MM.1S (cell line): ENCODE measurements at regions not wholly inside any gene's neighbourhood (a gene's known extent, or its start where the extent isn't known, plus 50 kb on each side); places are given as distances from the start of the nearest gene placed in this dataset.

Experiments used
- DNase-seq: peaks from one replicate; pipeline ENCODE4 v3.0.0-alpha.2; 2015
- H2AFZ ChIP-seq: fragments of 300-600 bp; sonication (generic); 2 replicates; pipeline ENCODE4 v1.6.0; 2016; ENCODE audit warnings: antibody characterized with exemption, low read length
- H3F3A ChIP-seq: fragments of 300-600 bp; sonication (generic); 2 replicates; pipeline ENCODE4 v1.6.1; 2016; ENCODE audit warnings: mild to moderate bottlenecking, antibody characterized with exemption, low read length, moderate library complexity, mixed read lengths; ENCODE audit not compliant: insufficient read depth
- H3K27ac ChIP-seq: fragments of 300-600 bp; sonication (generic); 2 replicates; pipeline ENCODE4 v1.5.1; 2016; ENCODE audit warnings: mild to moderate bottlenecking, low read length
- H3K27me3 ChIP-seq: fragments of 300-600 bp; sonication (generic); replicated peaks from 2 replicates; pipeline ENCODE4 v1.6.0; 2016; ENCODE audit warnings: low read length; ENCODE audit not compliant: insufficient read depth
- H3K36me3 ChIP-seq: fragments of 300-600 bp; sonication (generic); replicated peaks from 2 replicates; pipeline ENCODE4 v1.6.1; 2016; ENCODE audit warnings: mild to moderate bottlenecking, low read length, mixed read lengths; ENCODE audit not compliant: insufficient read depth
- H3K4me1 ChIP-seq: fragments of 300-600 bp; sonication (generic); 2 replicates; pipeline ENCODE4 v1.6.1; 2016; ENCODE audit warnings: low read length, mixed read lengths
- H3K4me2 ChIP-seq: fragments of 300-600 bp; sonication (generic); 2 replicates; pipeline ENCODE4 v1.6.0; 2016; ENCODE audit warnings: low read depth, low read length
- H3K4me3 ChIP-seq: fragments of 300-600 bp; sonication (generic); 2 replicates; pipeline ENCODE4 v1.5.1; 2016; ENCODE audit warnings: low read length, mixed read lengths
- H3K79me2 ChIP-seq: fragments of 300-600 bp; sonication (generic); 2 replicates; pipeline ENCODE4 v1.6.1; 2016; ENCODE audit warnings: mixed run types, low read length, mixed read lengths
- H3K9ac ChIP-seq: fragments of 300-600 bp; sonication (generic); 2 replicates; pipeline ENCODE4 v1.6.1; 2016; ENCODE audit warnings: low read length, mixed read lengths
- H3K9me2 ChIP-seq: fragments of 300-600 bp; sonication (generic); replicated peaks from 2 replicates; pipeline ENCODE4 v1.6.1; 2016; ENCODE audit warnings: mild to moderate bottlenecking, low read length, mixed read lengths; ENCODE audit not compliant: insufficient read depth
- H3K9me3 ChIP-seq: fragments of 300-600 bp; sonication (generic); replicated peaks from 2 replicates; pipeline ENCODE4 v1.6.1; 2016; ENCODE audit warnings: mild to moderate bottlenecking, low read length, mixed read lengths; ENCODE audit not compliant: insufficient read depth
- H4K20me1 ChIP-seq: fragments of 300-600 bp; sonication (generic); 2 replicates; pipeline ENCODE4 v1.6.1; 2016; ENCODE audit warnings: mild to moderate bottlenecking, low read length, moderate library complexity, mixed read lengths; ENCODE audit not compliant: insufficient read depth
- EZH2 ChIP-seq: fragments of 300-600 bp; sonication (generic); optimal IDR thresholded peaks from 2 replicates; pipeline ENCODE3; 2017; ENCODE audit warnings: low read depth, mild to moderate bottlenecking, antibody characterized with exemption, low read length, mixed read lengths
- EZH2phosphoT487 ChIP-seq: fragments of 300-600 bp; sonication (generic); IDR thresholded peaks from 2 replicates; pipeline ENCODE4 v1.6.1; 2018; ENCODE audit warnings: antibody characterized with exemption, low read length
- TF ChIP-seq, protein P1 (sequence below): fragments of 300-600 bp; sonication (generic); IDR thresholded peaks from 2 replicates; pipeline ENCODE4 v1.5.1; 2016; ENCODE audit warnings: antibody characterized with exemption, low read length, mixed read lengths

DNA sequence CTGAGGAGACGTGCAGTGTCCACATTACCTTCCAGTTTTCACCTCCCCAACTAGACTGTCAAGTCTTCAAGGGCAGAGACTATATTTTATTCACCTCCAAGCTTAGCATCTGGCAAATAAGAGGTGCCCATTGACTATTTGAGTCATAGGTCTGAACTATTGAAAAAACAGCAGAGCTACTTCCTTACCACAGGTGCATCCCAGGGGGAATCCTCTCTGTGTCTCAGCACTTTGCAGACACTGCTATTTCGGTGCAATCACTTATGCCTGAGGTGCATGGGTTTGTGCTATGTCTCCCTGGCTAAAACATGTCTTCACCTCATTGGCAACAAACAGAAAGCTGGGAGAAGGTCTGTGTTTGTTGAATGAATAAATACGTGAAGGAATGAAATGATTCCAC lies 67.8 kb downstream of the SOX11 start:
- no peak overlapping the region for H3K4me2 ChIP-seq
- H2AFZ ChIP-seq: no peak overlapping the region
- no peak overlapping the region for H3K4me3 ChIP-seq
- no peak overlapping the region for H3K27ac ChIP-seq
- DNase-seq: no peak
- H3K9me2 ChIP-seq: no peaks in the 10 kb centered on the region
- no peaks in the 10 kb centered on the region for H3K4me1 ChIP-seq
- H3K36me3 ChIP-seq: no peaks in the 10 kb centered on the region
- TF ChIP-seq EZH2: no peak
- TF ChIP-seq, protein P1, sequence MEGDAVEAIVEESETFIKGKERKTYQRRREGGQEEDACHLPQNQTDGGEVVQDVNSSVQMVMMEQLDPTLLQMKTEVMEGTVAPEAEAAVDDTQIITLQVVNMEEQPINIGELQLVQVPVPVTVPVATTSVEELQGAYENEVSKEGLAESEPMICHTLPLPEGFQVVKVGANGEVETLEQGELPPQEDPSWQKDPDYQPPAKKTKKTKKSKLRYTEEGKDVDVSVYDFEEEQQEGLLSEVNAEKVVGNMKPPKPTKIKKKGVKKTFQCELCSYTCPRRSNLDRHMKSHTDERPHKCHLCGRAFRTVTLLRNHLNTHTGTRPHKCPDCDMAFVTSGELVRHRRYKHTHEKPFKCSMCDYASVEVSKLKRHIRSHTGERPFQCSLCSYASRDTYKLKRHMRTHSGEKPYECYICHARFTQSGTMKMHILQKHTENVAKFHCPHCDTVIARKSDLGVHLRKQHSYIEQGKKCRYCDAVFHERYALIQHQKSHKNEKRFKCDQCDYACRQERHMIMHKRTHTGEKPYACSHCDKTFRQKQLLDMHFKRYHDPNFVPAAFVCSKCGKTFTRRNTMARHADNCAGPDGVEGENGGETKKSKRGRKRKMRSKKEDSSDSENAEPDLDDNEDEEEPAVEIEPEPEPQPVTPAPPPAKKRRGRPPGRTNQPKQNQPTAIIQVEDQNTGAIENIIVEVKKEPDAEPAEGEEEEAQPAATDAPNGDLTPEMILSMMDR: no peak
- no peak for TF ChIP-seq EZH2phosphoT487
- no peaks in the 10 kb centered on the region for H4K20me1 ChIP-seq
- H3K27me3 ChIP-seq: no peaks in the 10 kb centered on the region
- H3F3A ChIP-seq: no peaks in the 10 kb centered on the region
- H3K9me3 ChIP-seq: no peaks in the 10 kb centered on the region
- no peaks in the 10 kb centered on the region for H3K79me2 ChIP-seq
- no peak overlapping the region for H3K9ac ChIP-seq

DNA sequence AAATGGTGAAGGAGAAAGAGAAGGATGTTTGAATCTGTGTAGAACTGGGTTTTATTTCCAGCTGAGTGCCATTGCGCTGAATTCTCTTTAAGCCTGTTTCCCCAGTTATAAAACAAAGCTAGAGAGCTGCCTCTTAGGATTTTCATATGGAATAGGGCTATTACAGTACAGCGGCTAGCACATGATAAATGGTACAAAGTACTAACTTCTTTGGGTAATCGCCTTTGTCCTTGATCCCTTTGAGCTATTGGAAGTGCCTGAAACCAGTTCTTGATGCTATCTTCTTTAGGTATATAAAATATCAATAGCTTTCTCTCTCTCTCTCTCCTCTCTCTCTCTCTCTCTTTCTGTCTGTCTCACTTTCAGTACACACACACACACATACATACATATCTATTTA lies 71.3 kb downstream of the SOX11 start:
- H3K79me2 ChIP-seq: no peaks in the 10 kb centered on the region
- TF ChIP-seq, protein P1: no peak
- TF ChIP-seq EZH2: no peak
- TF ChIP-seq EZH2phosphoT487: no peak
- H3K9ac ChIP-seq: no peak overlapping the region
- no peak overlapping the region for H3K4me2 ChIP-seq
- DNase-seq: no peak
- H3K36me3 ChIP-seq: no peaks in the 10 kb centered on the region
- no peaks in the 10 kb centered on the region for H3K9me2 ChIP-seq
- no peaks in the 10 kb centered on the region for H3K9me3 ChIP-seq
- no peaks in the 10 kb centered on the region for H3K4me1 ChIP-seq
- H2AFZ ChIP-seq: no peak overlapping the region
- no peak overlapping the region for H3K4me3 ChIP-seq
- H3F3A ChIP-seq: no peaks in the 10 kb centered on the region
- H4K20me1 ChIP-seq: no peaks in the 10 kb centered on the region
- no peaks in the 10 kb centered on the region for H3K27me3 ChIP-seq
- no peak overlapping the region for H3K27ac ChIP-seq

DNA sequence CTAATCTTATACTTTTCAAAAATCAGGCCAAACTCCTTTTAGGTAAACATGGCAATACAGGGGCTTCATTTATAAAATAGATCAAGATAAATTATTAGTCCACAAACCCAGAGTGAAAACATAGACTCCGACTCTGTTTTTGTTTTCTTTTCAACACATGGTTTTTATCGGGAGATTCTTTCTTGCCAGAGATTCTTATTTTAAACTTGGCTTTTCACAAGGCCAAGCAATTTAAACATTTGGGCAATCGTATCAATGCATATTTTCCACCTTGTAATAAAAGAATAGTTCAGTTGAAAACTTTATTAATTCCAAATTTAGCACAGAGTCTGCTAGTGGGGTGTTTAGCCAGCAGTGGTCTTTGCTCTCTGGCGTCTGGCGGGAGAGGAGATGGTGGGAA lies 71.9 kb downstream of the SOX11 start:
- no peaks in the 10 kb centered on the region for H3K36me3 ChIP-seq
- H3K4me2 ChIP-seq: no peak overlapping the region
- H3K4me3 ChIP-seq: no peak overlapping the region
- no peaks in the 10 kb centered on the region for H3K27me3 ChIP-seq
- H3K9me2 ChIP-seq: no peaks in the 10 kb centered on the region
- TF ChIP-seq, protein P1: no peak
- TF ChIP-seq EZH2 (no peak), EZH2phosphoT487 (no peak)
- no peaks in the 10 kb centered on the region for H3K79me2 ChIP-seq
- no peaks in the 10 kb centered on the region for H4K20me1 ChIP-seq
- no peak overlapping the region for H3K9ac ChIP-seq
- no peak overlapping the region for H2AFZ ChIP-seq
- H3K9me3 ChIP-seq: no peaks in the 10 kb centered on the region
- no peaks in the 10 kb centered on the region for H3K4me1 ChIP-seq
- DNase-seq: no peak
- no peak overlapping the region for H3K27ac ChIP-seq
- no peaks in the 10 kb centered on the region for H3F3A ChIP-seq
